D341Med (cell line): ENCODE measurements at regions not wholly inside any gene's neighbourhood (a gene's known extent, or its start where the extent isn't known, plus 50 kb on each side); places are given as distances from the start of the nearest gene placed in this dataset.

Source experiments
- DNase-seq: peaks from one replicate; pipeline ENCODE4 v3.0.0; 2012; ENCODE audit warnings: low spot score

- no peak for DNase-seq
These were observed 1028.6 kb downstream of the MCTP2 start for GRCh38 chr15:95259965-95260364.

- DNase-seq, result no peak
These were observed 1029.5 kb downstream of the MCTP2 start for GRCh38 chr15:95260856-95261255.

GRCh38 chr15:95261546-95261945, 1030.2 kb downstream of the MCTP2 start:
- DNase-seq, result no peak

- DNase-seq, result no peak
These were observed 1030.6 kb downstream of the MCTP2 start for GRCh38 chr15:95261968-95262367.

GRCh38 chr15:95262866-95263564, 1031.7 kb downstream of the MCTP2 start:
- no peak for DNase-seq

GRCh38 chr15:95263751-95264150, 1032.4 kb downstream of the MCTP2 start:
- no peak for DNase-seq

- no peak for DNase-seq
These were observed 1034.1 kb downstream of the MCTP2 start for GRCh38 chr15:95265419-95265997.

- no peak for DNase-seq
These were observed 1035.2 kb downstream of the MCTP2 start for GRCh38 chr15:95266451-95267061.

GRCh38 chr15:95267481-95267880, 1036.1 kb downstream of the MCTP2 start:
- no peak for DNase-seq

- DNase-seq, result no peak
These were observed 1038.2 kb downstream of the MCTP2 start for GRCh38 chr15:95269242-95270183.

- no peak for DNase-seq
These were observed 1042.7 kb downstream of the MCTP2 start for GRCh38 chr15:95274101-95274500.

- no peak for DNase-seq
These were observed 1045.9 kb downstream of the MCTP2 start for GRCh38 chr15:95277266-95277665.

GRCh38 chr15:95278532-95279245, 1047.3 kb downstream of the MCTP2 start:
- DNase-seq, result no peak

GRCh38 chr15:95279277-95280019, 1048.1 kb downstream of the MCTP2 start:
- DNase-seq, result no peak

- no peak for DNase-seq
These were observed 1049.3 kb downstream of the MCTP2 start for GRCh38 chr15:95280711-95281110.

- DNase-seq, result no peak
These were observed 1049.0 kb upstream of the NR2F2 start for GRCh38 chr15:95281470-95281869.

GRCh38 chr15:95284492-95284891, 1046.0 kb upstream of the NR2F2 start:
- no peak for DNase-seq

GRCh38 chr15:95284933-95285421, 1045.5 kb upstream of the NR2F2 start:
- no peak for DNase-seq

- no peak for DNase-seq
These were observed 1044.1 kb upstream of the NR2F2 start for GRCh38 chr15:95286352-95286880.

- no peak for DNase-seq
These were observed 1042.8 kb upstream of the NR2F2 start for GRCh38 chr15:95287720-95288103.

- DNase-seq, result no peak
These were observed 1041.9 kb upstream of the NR2F2 start for GRCh38 chr15:95288626-95289025.
